T-helper 2 cell treated with Interferon-gamma antibody and Interleukin-4, amounts not matched to agents 100 ng/mL and 5 ng/mL, for 36 hours (primary cell): ENCODE measurements at regions not wholly inside any gene's neighbourhood (a gene's known extent, or its start where the extent isn't known, plus 50 kb on each side); places are given as distances from the start of the nearest gene placed in this dataset.
"Not testable (repeated sequence)": the region's sequence is repeated elsewhere in the genome, so short reads cannot be mapped to it uniquely, and the experiment has no call there.

Experiments
- intact Hi-C: fragments of 100-400 bp; cut with micrococcal nuclease; formaldehyde crosslinking; loops from one replicate; pipeline ENCODE4 v1.15.1; 2023

DNA sequence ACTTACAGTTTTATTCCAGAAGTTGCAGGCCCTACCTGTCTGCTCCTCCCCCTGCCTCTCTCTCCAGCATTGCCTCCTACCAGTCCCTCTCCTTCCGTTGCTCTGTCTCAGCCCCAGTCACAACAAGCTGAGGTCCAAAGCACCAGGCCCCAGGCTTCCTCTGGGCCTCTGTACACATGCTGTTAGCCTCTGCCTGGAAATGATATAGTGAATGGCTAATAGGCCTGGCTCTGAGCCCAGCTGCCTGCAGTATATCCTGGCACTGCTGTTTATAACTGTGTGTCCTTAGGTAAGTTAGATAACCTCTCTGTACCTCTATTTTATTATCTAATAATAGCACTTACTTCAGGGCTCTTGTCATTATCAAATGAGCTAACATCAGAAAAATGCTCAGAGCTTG lies 114.9 kb upstream of the PWP1 start:
- intact Hi-C loops, result no loop called here

DNA sequence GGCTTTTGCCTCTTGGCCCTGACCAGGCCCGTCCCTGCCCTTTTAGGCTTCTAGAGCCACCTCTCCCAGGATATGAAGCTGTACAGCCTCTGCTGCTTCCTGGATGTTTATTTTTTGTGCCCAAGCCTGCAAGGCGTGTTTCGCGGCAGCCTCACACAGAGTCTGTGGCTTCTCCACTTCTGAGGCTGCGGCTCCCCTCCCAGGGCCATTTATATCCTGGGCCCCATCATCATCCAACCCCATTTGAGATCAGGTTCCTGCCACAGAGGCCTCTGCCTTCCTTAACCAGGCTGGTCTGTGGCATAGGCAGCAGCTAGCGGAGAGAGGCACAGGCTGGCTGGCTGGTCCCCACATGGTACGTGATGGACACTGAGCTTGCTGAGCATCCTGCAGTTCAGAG lies 114.1 kb upstream of the PWP1 start:
- intact Hi-C loops, result no loop called here

DNA sequence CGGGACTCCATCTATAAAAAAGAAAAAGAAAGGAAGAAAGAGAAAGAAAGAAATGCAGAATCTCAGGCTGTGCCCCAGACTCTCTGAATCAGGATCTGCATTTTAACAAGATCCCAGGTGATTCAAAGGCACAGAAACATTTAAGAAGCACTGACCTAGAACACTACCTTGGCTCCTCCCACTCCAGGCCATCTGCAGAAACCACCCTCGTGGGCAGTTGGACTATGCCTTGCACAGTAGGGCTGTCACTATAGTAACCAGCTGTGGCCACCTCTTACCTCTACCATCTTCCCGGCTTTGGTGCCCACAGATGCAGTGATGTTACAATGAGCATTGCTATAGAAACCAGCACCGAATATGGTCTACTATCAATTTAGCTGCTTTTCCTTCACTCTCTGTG lies 110.9 kb upstream of the PWP1 start:
- intact Hi-C loops, result no loop called here

DNA sequence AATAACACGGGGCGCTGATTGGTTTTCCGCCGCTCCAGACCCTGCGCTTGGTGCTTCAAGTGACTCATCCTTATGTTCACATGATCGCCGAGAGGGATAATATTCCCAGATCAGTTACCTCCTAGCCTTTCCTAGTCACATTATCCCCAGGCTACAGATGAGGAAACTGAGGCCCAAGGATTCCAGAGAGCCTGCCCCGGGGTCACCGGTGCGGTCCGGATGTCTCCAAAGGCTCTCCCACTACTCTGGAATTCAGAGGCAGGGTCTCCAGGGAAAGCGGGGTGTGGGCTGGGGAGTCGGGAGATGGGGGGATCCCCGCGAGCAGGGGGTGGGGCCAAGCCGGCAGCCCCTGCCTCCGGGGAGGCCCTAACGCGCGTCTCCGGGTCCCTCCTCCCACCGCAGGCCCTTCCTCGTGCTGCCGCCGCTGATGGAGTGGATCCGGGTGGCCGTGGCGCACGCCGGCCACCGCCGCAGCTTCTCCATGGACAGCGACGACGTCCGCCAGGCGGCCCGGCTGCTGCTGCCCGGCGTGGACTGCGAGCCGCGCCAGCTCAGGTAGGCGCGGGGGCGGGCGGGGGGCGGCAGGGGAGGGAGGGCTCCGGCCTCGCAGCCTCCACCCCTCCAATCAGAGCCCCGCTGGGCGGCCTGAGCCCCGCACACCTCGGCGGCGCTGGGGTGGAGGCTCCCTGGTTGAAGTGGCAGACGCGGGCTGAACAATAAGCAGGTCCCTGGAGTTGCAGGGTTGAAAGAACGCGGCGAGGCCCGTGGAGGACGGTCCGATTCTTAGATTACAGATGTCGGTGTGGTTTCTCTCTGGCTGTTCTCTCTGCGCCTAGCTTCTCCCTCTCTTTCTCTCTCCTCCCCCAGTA lies 104.6 kb upstream of the PWP1 start:
- intact Hi-C loops, result no loop called here

DNA sequence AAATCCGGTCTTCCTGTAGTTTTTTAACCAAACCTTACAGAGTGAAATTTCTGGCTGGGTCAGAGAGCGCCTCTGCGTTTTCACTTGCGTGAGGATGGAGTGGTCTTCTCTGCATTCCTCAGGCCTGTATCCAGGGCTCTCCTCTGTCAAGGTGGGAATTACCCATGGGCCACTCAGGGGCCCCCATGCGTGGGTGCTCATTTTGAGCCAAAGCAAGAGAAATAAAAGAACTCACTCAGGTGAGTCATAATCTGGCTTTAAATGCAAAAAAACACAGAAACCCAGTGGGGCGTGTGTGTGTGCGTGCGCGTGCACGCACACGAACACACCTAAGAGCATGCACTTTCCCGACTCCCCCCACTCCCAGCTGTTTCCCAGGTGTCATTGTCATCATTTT lies 104.0 kb upstream of the PWP1 start:
- intact Hi-C loops, result no loop called here

DNA sequence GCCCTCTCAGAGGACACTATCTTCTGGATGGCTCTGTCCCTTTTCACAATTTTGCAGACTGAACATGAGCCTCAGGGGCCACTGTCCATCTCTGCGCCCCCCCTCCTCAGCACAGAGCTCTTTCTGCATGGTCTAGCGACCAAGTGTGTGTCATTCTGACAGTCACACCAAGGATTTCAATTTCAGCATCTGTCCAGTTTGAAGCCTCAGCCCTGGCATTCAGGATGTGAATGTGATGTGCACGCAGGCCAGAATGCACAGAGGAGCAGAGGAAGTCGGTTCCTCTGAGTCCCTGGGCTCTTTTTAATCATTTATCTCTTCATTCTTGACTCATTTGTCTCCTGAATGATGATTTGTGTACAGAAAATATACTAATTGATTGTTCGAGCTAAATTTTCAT lies 102.0 kb upstream of the PWP1 start:
- intact Hi-C loops, result no loop called here

DNA sequence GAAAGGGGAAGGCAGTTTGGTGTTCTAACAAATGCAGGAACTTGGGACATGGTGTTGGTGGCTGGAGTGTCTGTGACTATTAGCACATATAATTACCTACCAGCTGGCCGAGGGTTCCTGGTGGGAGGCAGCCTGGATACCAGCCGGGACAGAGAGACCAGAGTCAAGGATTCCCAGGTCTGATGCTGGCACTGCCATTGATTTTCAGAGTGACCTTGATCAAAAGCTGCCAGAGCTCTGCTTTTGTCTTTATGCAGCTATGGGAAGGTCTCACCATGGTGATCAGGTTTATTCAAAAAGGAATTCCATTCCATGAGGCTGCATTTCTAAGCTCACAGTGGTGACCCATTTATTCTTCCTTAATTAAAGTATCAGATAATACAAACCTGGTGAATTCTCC lies 101.0 kb upstream of the PWP1 start:
- intact Hi-C loops, result no loop called here

DNA sequence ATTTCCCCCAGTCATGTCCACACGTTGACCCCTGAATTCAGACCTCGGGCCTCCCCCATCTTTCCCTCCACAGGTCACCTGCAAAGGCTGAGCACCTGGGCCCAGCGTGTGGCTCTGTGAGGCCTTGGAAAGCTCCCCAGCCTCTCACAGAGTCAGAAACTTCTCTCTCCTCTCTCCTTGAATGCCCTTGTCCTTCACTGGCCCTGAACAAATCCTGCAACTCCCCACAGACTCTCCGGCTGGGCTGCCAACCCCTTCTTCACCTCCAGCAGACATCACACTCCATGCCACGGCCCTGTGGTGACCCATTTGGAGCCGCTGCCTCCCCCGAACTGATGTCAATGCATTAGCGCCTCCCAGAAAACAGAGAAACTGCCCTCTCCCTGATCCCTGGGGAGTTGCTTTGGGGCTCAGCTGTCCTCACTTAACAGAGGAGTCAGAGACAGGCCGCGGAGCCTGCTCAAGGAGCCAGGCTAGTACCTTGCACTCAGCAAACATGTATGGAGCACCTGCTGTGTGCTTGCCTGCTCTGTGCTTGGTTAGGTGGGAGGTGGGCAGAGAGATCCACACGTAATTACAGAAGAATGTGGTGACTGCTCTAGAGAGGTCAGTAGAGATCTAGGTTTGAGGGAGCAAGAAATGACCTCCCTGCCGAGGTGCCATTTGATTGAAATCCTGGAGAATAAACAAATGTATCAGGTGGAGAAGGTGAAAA lies 99.2 kb upstream of the PWP1 start:
- intact Hi-C loops, result no loop called here

DNA sequence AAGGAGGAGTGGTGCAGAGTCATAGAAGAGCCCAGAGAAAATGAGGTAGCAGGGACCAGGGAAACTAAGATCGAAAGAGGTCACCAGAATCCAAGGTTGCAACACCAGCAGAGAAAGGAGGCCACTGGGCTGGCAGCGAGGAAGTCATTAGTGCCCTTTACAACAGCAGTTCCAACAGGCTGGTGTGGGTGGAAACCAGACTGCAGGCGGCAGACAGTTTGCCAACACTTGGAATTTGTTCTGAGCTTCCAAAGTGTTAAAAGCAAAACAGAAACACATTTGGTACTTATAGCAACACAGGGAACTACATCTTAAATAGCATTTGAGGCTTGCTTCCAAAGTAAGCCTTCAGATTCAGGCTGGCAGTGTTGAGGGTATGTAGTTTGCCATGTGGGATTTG lies 95.2 kb upstream of the PWP1 start:
- intact Hi-C loops, result no loop called here

DNA sequence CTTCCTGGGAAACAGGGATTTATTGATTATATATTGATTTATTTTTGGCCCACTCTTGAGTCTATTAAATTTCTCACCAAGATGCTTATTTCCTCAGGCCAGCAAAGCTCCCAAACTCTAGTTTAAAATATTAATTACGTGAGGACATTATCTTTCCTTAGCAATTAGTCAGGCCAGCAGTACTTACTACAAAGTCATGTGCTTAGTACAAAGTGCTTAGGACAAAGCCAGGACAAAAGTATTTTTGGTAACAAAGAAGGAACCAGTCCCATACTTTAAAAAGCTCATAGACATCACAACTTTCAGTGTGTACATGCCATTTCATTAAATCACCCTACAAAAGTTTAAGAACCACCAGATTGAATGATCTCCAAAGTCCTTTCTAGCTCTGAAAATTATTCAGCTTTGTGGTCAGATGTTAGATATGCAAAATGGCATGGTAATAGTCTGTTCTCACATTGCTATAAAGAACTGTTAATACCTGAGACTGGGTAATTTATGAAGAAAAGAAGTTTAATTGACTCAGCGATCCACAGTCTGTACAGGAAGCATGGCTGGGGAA lies 94.7 kb upstream of the PWP1 start:
- intact Hi-C loops, result no loop called here

DNA sequence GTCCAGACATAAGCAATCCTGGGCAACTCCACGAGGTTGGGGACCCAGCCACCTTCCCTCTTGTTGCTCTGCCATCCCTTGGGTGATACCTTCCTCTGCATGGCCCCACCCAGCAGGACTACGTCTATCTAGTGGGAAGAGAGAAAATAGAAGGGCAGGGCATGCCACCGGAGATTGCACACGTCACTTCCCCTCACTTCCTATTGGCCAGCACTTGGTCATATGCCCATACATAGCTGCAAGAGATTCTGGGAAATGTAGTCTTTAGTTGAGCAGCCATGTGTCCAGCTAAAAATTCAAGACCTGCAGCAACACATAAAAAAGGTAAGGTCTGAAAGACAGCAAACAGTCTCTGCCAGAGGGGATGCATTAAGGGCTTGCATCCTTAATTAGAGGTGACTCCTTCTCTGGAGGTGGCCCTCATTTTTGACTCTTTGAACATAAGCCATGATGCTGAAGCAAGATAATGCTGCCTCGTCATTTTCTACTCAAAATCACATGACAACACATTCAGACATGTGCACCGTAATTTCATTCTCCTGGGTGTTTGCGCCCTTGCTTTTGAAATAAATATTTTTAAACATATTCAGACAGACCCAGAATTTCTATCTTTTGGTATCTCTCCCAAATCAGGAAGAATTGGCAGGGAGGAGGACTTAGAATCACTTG lies 91.8 kb upstream of the PWP1 start:
- intact Hi-C loops, result no loop called here

DNA sequence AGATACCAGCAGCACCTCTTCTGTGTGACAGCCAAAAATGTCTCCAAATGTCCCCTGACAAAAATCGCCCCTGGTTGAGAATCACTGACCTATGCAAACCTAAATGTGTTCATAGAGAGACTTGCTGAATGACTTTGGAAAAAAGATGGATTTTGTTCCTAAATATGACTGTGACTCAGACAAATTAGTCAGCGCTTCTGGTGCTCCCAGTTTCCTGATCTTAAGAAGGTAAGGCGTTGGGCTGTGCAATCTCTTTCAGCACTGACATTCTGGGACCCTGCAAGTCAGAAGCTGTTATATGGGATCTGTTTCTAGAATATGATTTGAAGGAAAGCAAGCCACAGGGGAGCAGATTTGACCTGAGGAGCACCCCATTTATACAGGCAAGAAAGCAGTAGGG lies 90.6 kb upstream of the PWP1 start:
- intact Hi-C loops, result no loop called here

DNA sequence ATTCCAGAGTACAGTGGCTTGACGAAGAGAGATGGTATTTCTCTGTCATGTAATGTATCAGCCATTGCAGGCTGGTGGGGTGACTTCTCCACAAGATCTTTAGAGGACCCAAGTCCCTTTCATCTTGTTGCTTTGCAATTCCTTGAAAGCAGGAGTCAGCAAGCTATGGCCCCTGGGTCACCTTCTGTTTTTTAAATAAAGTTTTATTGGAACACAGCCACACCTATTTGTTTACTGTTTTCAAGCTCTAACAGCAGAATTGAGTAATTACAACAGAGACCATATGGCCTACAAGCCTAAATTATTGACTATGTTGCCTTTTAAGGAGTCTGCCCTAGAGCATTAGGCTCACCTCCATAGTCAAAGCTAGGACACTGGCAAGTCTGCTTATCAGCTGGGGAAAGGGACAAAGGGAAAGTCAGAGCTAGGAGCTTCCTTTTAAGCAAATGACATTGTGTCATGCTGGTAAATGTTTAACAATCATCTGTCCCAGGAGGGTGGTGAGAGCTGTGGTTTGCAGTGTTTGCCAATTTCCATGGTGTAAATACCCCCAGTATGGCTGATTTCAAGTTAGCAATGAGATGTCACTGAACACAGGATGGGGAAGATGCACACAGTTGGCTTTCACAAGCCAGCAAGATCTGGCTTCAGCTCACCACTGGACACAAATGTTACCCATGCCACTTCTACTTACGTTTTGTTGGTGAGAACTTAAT lies 87.7 kb upstream of the PWP1 start:
- intact Hi-C loops, result no loop called here

DNA sequence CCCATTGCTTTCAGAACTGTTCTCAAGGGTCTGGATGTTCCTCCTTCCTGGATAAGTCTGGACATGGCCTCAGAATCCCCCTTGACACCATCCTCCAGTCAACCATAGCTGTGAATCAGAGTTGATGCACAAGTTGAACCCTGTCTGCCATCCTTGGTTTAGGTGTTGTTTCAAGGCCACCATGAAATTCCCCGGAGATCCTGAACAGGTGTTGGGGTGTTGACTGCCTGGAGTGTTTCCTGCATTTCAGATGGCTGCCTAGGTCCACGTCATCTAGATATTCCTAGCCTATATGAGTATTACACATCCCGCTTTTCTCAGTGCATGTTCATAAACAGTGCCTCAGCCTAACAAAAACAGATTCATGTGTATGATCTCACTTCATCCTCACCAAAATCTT lies 86.7 kb upstream of the PWP1 start:
- intact Hi-C loops, result no loop called here

DNA sequence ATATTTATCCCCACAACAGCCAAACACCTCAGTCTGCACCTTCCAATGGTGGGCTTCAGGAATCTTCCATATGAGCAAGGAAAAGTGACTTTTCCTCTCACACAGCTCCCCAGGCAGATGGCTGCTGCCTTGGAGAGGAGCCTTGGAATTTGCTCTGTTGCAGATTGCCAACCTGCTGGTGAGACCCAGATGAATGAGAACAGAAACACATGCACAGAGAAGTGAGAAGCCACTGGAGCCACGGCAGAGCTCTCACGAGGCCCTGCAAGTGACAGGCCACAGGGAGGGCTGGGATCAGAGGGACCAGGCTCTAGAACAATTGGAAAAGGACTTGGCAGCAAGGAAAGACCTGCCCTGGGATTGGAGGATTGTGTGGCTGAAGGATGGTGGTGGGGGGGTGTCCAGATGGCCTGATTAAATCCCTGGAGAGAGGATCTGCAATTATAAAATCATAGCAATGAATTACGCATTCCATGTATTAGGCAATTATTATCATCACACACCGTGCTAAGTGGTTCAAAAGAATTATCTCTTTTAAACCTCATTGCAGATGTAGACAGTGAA lies 84.9 kb upstream of the PWP1 start:
- intact Hi-C loops, result no loop called here

DNA sequence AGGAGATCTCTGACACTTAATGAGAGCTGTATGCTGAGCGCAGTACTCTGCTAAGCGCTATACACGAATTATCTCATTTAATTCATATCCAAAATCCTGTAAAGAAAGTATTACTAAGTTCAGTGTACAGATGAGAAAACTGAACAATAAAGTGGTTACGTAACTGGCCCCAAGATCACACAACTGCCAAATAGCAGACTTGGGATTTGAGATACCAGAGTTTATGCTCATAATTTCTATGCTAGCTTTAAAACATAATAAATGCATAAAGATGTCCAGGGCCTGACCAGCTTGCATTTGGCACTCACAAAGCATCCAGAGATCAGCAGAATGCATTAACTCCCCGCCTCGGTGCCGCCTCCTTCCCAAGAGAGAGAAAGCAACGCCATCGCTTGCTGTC lies 83.2 kb upstream of the PWP1 start:
- intact Hi-C loops, result no loop called here

DNA sequence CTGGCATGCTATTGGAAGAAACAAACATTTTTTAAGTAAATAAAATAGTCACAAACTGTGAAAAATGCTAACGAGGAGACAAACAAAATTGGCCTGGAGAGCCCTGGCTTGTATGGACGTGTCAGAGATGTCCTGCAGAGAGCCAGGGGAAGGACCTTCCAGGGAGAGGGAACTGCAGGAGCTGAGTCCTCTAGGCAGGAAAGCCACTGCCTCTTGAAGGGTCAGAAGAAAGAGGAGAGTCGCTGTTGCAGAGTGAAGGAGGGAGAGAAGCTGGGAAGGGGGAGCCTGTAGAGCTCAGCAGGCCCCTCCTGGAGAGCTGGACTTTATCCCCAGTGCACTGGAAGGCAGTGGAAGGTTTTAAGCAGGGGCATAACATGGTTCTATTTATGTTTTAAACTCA lies 80.3 kb upstream of the PWP1 start:
- intact Hi-C loops, result no loop called here

DNA sequence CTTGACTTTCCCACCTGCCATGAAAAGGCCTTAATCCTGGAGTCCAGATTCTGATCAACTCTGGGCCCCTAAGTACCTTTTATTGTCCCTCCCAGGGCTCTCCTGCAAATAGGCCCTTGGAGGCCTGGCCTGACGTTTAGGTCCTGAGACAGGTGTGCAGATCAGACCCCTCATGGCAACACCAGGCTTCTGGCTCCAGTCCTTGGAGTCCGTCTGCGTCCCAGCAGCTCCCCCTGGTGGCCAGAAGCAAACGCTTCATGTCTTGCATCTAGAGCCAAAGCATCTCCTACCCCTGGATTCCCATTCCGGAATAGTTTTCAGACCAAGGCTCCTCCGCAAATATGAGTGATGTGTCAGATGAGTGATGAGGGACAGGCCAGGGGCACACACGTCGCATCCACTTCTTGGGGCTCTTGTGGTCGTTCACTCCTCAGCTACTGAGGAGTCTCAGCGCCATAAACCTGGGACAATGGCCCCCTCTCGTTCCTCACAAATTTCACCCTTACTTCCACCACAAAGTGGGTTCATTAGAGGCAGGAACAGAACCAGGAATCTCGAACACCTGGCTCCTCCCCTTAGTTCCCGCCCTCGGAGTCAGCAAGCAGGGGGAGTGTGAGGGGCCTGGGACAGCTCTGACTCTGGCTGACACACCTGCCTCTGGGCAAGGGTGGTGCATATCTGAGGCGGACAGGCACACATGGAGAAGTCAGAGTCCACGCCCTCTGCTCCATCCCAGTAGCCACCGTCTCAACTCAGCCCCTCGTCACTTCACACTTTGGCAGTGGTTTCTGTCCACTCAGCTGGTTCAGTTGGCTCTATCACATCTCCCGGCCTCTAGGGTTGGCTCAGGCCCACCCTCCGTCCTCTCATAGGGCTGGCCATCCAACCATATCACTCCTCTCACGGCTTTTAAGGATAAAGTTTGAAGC lies 77.9 kb upstream of the PWP1 start:
- intact Hi-C loops, result loop anchor here (1.0 to 2.0 kb wide), 4 partner anchors 205 to 475 kb away; no protein-coding TSS in a partner anchor

DNA sequence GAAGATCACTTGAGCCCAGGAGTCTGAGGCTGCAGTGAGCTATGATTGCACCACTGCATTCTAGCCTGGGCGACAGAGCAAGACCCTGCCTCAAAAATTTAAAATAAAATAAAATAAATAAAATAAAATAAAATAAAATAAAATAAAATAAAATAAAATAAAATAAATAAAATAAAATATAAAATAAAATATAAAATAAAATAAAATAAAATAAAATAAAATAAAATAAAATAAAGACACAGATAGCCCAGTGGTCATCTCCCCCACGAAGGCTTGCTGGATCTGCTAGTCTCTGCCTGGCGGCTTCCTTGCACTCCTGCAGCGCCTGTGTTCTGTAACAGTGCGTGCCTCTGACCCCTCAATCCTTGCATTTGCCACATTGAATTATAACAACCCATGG lies 76.8 kb upstream of the PWP1 start:
- intact Hi-C loops, result not testable (repeated sequence)
